Fibroblast of the aortic adventitia (primary cell): ENCODE measurements at regions not wholly inside any gene's neighbourhood (a gene's known extent, or its start where the extent isn't known, plus 50 kb on each side); places are given as distances from the start of the nearest gene placed in this dataset.

Experiments used
- DNase-seq: peaks from one replicate; pipeline ENCODE4 v3.0.0-alpha.2; 2010; ENCODE audit warnings: low read depth
- H3K4me3 ChIP-seq: 2 replicates; pipeline ENCODE4 v1.5.1; 2011; ENCODE audit warnings: low read depth, mild to moderate bottlenecking, control low read depth, low read length, moderate library complexity
- CTCF ChIP-seq: IDR thresholded peaks from 2 replicates; pipeline ENCODE4 v1.5.1; 2011; ENCODE audit warnings: mild to moderate bottlenecking, low read length, control low read depth, inconsistent platforms; ENCODE audit not compliant: insufficient read depth

DNA sequence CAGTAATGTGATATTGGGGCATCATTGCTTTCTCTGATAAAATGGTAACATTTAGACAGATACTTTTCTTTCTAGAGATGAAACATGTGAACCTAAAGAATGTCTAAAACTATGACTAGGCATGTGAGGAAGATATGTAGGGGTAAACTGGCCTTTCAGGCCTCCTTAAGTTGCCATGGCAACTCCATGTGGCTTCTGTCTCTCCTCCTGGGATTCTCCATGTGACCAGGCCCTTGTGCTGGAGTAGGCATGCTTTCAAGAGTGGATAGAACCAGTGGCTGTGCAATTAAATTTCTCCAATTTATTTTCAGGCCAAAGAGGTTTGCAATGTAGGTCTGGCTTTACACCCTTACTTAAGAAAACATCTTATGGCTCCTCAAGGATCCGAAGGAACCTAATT, 130.8 kb downstream of the OLFM4 start:
- no peak overlapping the region for H3K4me3 ChIP-seq
- no peak for DNase-seq
- TF ChIP-seq CTCF: no peak

DNA sequence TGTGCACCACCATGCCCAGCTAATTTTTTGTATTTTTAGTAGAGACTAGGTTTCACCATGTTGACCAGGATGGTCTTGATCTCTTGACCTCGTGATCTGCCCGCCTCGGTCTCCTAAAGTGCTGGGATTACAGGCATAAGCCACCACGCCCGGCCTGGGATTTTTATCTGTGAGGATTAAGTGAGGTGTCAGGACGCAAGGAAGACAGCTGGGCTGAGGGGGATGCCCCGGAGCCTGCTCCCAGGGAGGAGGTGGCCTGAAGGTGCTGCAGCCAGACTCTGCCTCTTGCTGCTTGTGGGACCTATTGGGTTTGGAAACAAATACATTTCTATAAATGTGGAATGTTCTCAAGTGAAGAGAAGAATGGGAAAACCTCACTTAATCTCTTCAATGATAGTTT, 131.6 kb downstream of the OLFM4 start:
- TF ChIP-seq CTCF: no peak
- no peak overlapping the region for H3K4me3 ChIP-seq
- no peak for DNase-seq

DNA sequence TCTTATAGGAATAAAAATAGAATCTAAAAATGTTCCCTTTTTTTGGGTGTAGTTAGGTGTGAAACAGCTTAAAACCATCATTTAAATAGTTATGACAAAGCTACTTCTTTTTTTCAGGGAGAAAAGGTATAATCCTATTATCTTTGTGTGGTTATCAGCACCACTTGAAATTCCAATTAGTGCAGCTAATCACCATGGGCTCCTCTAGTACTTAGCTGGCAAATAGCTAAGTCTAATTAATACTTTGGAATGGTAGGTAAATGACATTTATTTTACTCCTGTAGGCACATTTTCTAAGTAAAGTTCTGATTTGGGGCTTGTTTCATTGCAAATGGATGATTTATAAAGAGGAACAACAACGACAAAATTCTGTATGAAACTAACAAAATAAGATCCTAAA, 132.6 kb downstream of the OLFM4 start:
- no peak for TF ChIP-seq CTCF
- no peak for DNase-seq
- H3K4me3 ChIP-seq: no peak overlapping the region

GRCh38 chr13:53165261-53165660, 136.6 kb downstream of the OLFM4 start:
- H3K4me3 ChIP-seq: no peak overlapping the region
- DNase-seq: no peak
- no peak for TF ChIP-seq CTCF

GRCh38 chr13:53167561-53167960, 138.9 kb downstream of the OLFM4 start:
- no peak overlapping the region for H3K4me3 ChIP-seq
- no peak for TF ChIP-seq CTCF
- no peak for DNase-seq

- TF ChIP-seq CTCF: no peak
- DNase-seq: no peak
- H3K4me3 ChIP-seq: no peak overlapping the region
Measured at GRCh38 chr13:53170910-53171309, 142.3 kb downstream of the OLFM4 start.

- no peak for DNase-seq
- TF ChIP-seq CTCF: no peak
- H3K4me3 ChIP-seq: no peak overlapping the region
Measured at GRCh38 chr13:53174545-53174944, 145.9 kb downstream of the OLFM4 start.
